ENCODE measurements at regions not wholly inside any gene's neighbourhood (a gene's known extent, or its start where the extent isn't known, plus 50 kb on each side); places are given as distances from the start of the nearest gene placed in this dataset.

DNA sequence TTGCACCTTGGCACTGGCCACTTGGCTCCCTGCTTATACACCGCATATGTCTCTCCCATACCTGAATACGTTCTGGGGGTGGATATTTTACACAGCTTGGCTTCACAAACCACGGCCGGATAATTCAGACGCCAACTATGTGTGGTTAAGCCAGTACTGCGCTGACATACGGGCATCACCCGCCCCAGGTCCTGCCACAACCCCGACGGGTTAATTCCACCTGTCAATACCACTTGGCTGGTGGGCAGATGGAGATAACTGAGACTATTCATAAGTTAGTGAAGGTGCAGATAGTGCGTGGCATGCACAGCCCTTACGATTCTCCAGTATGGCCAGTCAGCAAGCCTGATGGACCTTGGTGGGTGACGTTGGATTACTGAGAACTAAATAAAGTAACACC is 696.3 kb upstream of the AGA start:
- H3K27me3 ChIP-seq (ENCODE audit: insufficient read depth, low read length): no peaks in the 10 kb centered on the region
- no peak for DNase-seq (ENCODE audit: insufficient read length, low spot score, missing footprints)
- H3K9me3 ChIP-seq (ENCODE audit: low read depth, low read length): no peaks in the 10 kb centered on the region
- H3K79me2 ChIP-seq (ENCODE audit: insufficient read depth, low read length): no peaks in the 10 kb centered on the region
- H2AFZ ChIP-seq (ENCODE audit: low read length): no peak overlapping the region
- no peaks in the 10 kb centered on the region for H4K20me1 ChIP-seq (ENCODE audit: insufficient read depth, low read length)
- H3K4me1 ChIP-seq (ENCODE audit: insufficient read depth, low read length): no peaks in the 10 kb centered on the region
- no peak overlapping the region for H3K4me2 ChIP-seq (ENCODE audit: insufficient read depth, low read length)
- H3K36me3 ChIP-seq (ENCODE audit: insufficient read depth, low read length): no peaks in the 10 kb centered on the region
- no peak overlapping the region for H3K27ac ChIP-seq (ENCODE audit: low read depth, low read length)
- no peak overlapping the region for H3K4me3 ChIP-seq (ENCODE audit: insufficient read depth, low read length)
- TF ChIP-seq, protein P1, sequence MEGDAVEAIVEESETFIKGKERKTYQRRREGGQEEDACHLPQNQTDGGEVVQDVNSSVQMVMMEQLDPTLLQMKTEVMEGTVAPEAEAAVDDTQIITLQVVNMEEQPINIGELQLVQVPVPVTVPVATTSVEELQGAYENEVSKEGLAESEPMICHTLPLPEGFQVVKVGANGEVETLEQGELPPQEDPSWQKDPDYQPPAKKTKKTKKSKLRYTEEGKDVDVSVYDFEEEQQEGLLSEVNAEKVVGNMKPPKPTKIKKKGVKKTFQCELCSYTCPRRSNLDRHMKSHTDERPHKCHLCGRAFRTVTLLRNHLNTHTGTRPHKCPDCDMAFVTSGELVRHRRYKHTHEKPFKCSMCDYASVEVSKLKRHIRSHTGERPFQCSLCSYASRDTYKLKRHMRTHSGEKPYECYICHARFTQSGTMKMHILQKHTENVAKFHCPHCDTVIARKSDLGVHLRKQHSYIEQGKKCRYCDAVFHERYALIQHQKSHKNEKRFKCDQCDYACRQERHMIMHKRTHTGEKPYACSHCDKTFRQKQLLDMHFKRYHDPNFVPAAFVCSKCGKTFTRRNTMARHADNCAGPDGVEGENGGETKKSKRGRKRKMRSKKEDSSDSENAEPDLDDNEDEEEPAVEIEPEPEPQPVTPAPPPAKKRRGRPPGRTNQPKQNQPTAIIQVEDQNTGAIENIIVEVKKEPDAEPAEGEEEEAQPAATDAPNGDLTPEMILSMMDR (IDR thresholded peaks at IDR 0.05; ENCODE audit: extremely low read depth, low read depth, low read length): no peak

DNA sequence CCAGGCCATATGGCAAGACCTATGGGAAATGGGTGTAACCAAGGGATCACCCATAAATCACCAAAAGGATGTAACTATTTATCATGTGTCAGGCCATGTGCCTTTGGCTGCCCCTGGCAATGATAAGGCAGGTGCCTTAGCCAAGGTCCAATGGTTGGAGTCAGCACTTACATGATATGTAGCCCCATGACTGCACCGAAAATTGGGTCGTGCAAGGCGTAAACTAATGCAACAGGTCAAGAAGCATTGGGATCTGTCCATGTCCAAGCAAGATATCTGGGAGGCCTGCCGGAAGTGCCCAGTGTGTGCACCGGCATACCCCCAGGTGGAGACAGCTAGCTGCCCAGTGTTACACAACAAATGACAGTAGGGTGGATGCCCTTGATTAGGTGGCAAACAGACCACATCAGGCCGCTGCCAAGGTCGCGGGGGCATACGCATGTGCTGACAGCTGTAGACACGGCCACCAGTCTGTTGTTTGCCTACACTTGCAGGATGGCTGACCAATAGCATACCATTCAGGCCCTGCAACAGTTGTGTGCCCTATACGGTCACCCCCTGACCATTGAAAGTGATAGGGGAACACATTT is 698.2 kb upstream of the AGA start:
- Histone ChIP-seq H4K20me1 (ENCODE audit: insufficient read depth, low read length) (no peaks in the 10 kb centered on the region), H3K27ac (ENCODE audit: low read depth, low read length) (no peak overlapping the region), H3K4me1 (ENCODE audit: insufficient read depth, low read length) (no peaks in the 10 kb centered on the region), H2AFZ (ENCODE audit: low read length) (no peak overlapping the region), H3K36me3 (ENCODE audit: insufficient read depth, low read length) (no peaks in the 10 kb centered on the region), H3K27me3 (ENCODE audit: insufficient read depth, low read length) (no peaks in the 10 kb centered on the region), H3K4me2 (ENCODE audit: insufficient read depth, low read length) (no peak overlapping the region), H3K9me3 (ENCODE audit: low read depth, low read length) (no peaks in the 10 kb centered on the region), H3K4me3 (ENCODE audit: insufficient read depth, low read length) (no peak overlapping the region), H3K79me2 (ENCODE audit: insufficient read depth, low read length) (no peaks in the 10 kb centered on the region)
- TF ChIP-seq, protein P1 (IDR thresholded peaks at IDR 0.05; ENCODE audit: extremely low read depth, low read depth, low read length): no peak
- DNase-seq (ENCODE audit: insufficient read length, low spot score, missing footprints): no peak

DNA sequence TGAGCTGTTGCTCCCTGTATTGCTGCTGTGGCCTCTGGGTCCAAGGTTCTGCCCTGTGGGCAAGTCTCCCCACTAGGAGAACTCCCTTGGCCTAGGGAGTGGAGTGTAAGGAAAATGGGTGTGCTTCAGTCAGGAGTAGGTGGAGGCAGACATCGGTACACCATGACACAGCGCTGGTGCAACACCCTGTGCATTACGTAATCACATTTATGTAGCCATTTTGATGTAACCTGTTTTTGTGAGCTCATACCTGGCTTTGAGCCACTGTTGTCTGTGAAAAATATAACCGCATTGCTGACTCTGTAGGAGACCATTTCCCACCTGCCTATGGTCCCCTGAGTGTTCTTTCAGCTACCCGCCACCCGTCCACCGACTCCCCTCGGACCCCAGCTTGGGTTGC is 700.5 kb upstream of the AGA start:
- Histone ChIP-seq H3K9me3 (ENCODE audit: low read depth, low read length) (no peaks in the 10 kb centered on the region), H3K27me3 (ENCODE audit: insufficient read depth, low read length) (no peaks in the 10 kb centered on the region), H3K4me1 (ENCODE audit: insufficient read depth, low read length) (no peaks in the 10 kb centered on the region), H2AFZ (ENCODE audit: low read length) (no peak overlapping the region), H3K36me3 (ENCODE audit: insufficient read depth, low read length) (no peaks in the 10 kb centered on the region), H3K27ac (ENCODE audit: low read depth, low read length) (no peak overlapping the region), H3K79me2 (ENCODE audit: insufficient read depth, low read length) (no peaks in the 10 kb centered on the region), H3K4me3 (ENCODE audit: insufficient read depth, low read length) (no peak overlapping the region), H4K20me1 (ENCODE audit: insufficient read depth, low read length) (no peaks in the 10 kb centered on the region), H3K4me2 (ENCODE audit: insufficient read depth, low read length) (no peak overlapping the region)
- DNase-seq (ENCODE audit: insufficient read length, low spot score, missing footprints): no peak
- TF ChIP-seq, protein P1 (IDR thresholded peaks at IDR 0.05; ENCODE audit: extremely low read depth, low read depth, low read length): no peak

DNA sequence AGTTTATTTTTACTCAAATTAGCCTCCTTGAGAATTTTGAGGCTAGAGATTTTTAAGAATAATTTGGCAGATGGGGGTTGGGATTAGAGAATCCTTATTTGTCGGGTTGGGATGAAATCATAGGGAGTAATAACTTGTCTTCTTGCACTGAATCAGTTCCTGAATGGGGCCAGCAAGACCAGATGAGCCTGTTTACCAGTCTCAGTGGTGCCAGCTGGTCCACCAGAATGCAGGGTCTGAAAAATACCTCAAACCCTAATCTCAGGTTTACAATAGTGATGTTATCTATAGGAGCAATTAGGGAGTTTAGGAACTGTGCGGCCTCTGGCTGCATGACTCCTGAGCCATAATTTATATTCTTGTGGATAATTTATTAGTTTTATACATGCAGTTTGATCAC is 705.9 kb upstream of the AGA start:
- no peaks in the 10 kb centered on the region for H3K79me2 ChIP-seq (ENCODE audit: insufficient read depth, low read length)
- H3K36me3 ChIP-seq (ENCODE audit: insufficient read depth, low read length): no peaks in the 10 kb centered on the region
- H3K9me3 ChIP-seq (ENCODE audit: low read depth, low read length): no peaks in the 10 kb centered on the region
- no peak for DNase-seq (ENCODE audit: insufficient read length, low spot score, missing footprints)
- H3K4me3 ChIP-seq (ENCODE audit: insufficient read depth, low read length): no peak overlapping the region
- no peaks in the 10 kb centered on the region for H3K4me1 ChIP-seq (ENCODE audit: insufficient read depth, low read length)
- no peak overlapping the region for H3K27ac ChIP-seq (ENCODE audit: low read depth, low read length)
- H2AFZ ChIP-seq (ENCODE audit: low read length): no peak overlapping the region
- no peak overlapping the region for H3K4me2 ChIP-seq (ENCODE audit: insufficient read depth, low read length)
- TF ChIP-seq, protein P1 (IDR thresholded peaks at IDR 0.05; ENCODE audit: extremely low read depth, low read depth, low read length): no peak
- H4K20me1 ChIP-seq (ENCODE audit: insufficient read depth, low read length): no peaks in the 10 kb centered on the region
- H3K27me3 ChIP-seq (ENCODE audit: insufficient read depth, low read length): no peaks in the 10 kb centered on the region
